ENCODE measurements at regions not wholly inside any gene's neighbourhood (a gene's known extent, or its start where the extent isn't known, plus 50 kb on each side); places are given as distances from the start of the nearest gene placed in this dataset.

DNA sequence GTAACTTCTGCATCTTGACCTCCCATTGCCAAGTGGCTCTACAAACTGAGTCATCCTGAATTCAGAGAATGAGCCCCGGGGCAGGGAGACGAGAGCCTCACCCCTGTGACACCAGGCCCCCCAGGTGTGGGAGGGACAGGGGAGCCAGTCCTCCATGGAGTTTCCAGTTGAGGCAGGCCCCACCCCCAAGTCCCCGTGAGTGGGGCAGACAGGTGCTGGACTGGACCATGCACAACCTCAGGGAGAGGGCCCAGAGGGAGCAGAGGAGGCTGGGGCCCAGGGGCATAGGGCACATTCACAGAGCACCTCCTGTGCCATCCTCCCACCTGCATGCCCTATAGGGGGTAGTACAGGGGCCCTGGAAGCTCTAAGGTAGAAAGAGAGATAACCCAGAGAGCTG lies 180.8 kb downstream of the BRD1 start:
- no peak for TF ChIP-seq EZH2 (IDR thresholded peaks at IDR 0.05; ENCODE audit: low read length, unreplicated experiment)
- TF ChIP-seq CTCF (conservative IDR thresholded peaks at IDR 0.05; ENCODE audit: low read depth, low read length) = no peak

All from PC-3 (cell line).